ENCODE measurements at regions not wholly inside any gene's neighbourhood (a gene's known extent, or its start where the extent isn't known, plus 50 kb on each side); places are given as distances from the start of the nearest gene placed in this dataset.

- TF ChIP-seq POLR2A (IDR thresholded peaks at IDR 0.05): no peak
- no peak for TF ChIP-seq CTCF (IDR thresholded peaks at IDR 0.05)
- H3K4me1 ChIP-seq: no peaks in the 10 kb centered on the region
- no peaks in the 10 kb centered on the region for H3K27me3 ChIP-seq
- H3K9me3 ChIP-seq: no peaks in the 10 kb centered on the region
- no peak overlapping the region for H3K4me3 ChIP-seq
- H3K27ac ChIP-seq: no peak overlapping the region
- DNase-seq: no peak
- no peaks in the 10 kb centered on the region for H3K36me3 ChIP-seq
Observed at GRCh38 chr2:18009891-18010290, 131.4 kb downstream of the KCNS3 start.

GRCh38 chr2:18005411-18005810 lies 126.9 kb downstream of the KCNS3 start:
- Histone ChIP-seq H3K36me3 (no peaks in the 10 kb centered on the region), H3K27ac (no peak overlapping the region), H3K9me3 (no peaks in the 10 kb centered on the region), H3K4me3 (no peak overlapping the region), H3K4me1 (no peaks in the 10 kb centered on the region), H3K27me3 (no peaks in the 10 kb centered on the region)
- DNase-seq: no peak
- TF ChIP-seq POLR2A (IDR thresholded peaks at IDR 0.05): no peak
- no peak for TF ChIP-seq CTCF (IDR thresholded peaks at IDR 0.05)

GRCh38 chr2:18001671-18002070 lies 123.2 kb downstream of the KCNS3 start:
- no peaks in the 10 kb centered on the region for H3K27me3 ChIP-seq
- no peaks in the 10 kb centered on the region for H3K36me3 ChIP-seq
- no peaks in the 10 kb centered on the region for H3K4me1 ChIP-seq
- H3K4me3 ChIP-seq: no peak overlapping the region
- TF ChIP-seq CTCF (IDR thresholded peaks at IDR 0.05): no peak
- TF ChIP-seq POLR2A (IDR thresholded peaks at IDR 0.05): no peak
- H3K27ac ChIP-seq: no peak overlapping the region
- no peaks in the 10 kb centered on the region for H3K9me3 ChIP-seq
- DNase-seq: no peak

- Histone ChIP-seq H3K4me3 (no peak overlapping the region), H3K4me1 (no peaks in the 10 kb centered on the region), H3K9me3 (no peaks in the 10 kb centered on the region), H3K36me3 (no peaks in the 10 kb centered on the region), H3K27ac (no peak overlapping the region), H3K27me3 (no peaks in the 10 kb centered on the region)
- DNase-seq: no peak
- TF ChIP-seq CTCF (IDR thresholded peaks at IDR 0.05) (no peak), POLR2A (IDR thresholded peaks at IDR 0.05) (no peak)
Observed at GRCh38 chr2:17996978-17997377, 118.5 kb downstream of the KCNS3 start.

- H3K4me1 ChIP-seq: no peaks in the 10 kb centered on the region
- H3K27me3 ChIP-seq: no peaks in the 10 kb centered on the region
- no peak overlapping the region for H3K4me3 ChIP-seq
- TF ChIP-seq CTCF (IDR thresholded peaks at IDR 0.05): no peak
- no peak for TF ChIP-seq POLR2A (IDR thresholded peaks at IDR 0.05)
- no peaks in the 10 kb centered on the region for H3K36me3 ChIP-seq
- DNase-seq: no peak
- no peaks in the 10 kb centered on the region for H3K9me3 ChIP-seq
- H3K27ac ChIP-seq: no peak overlapping the region
Observed at GRCh38 chr2:17995593-17995992, 117.1 kb downstream of the KCNS3 start.

Small RNA genes lying in the stretch of these regions (small RNA-seq; reads per million reads assigned to genes)
- gene RF00561: 0 reads per million in 2 donors
